HG02759 (cell line): ENCODE measurements at regions not wholly inside any gene's neighbourhood (a gene's known extent, or its start where the extent isn't known, plus 50 kb on each side); places are given as distances from the start of the nearest gene placed in this dataset.

Experiments
- ATAC-seq: cut with Tn5 transposase; IDR thresholded peaks from one replicate; pipeline ENCODE4 v1.9.1; 2021; ENCODE audit warnings: mild to moderate bottlenecking, moderate library complexity; ENCODE audit not compliant: unreplicated experiment

DNA sequence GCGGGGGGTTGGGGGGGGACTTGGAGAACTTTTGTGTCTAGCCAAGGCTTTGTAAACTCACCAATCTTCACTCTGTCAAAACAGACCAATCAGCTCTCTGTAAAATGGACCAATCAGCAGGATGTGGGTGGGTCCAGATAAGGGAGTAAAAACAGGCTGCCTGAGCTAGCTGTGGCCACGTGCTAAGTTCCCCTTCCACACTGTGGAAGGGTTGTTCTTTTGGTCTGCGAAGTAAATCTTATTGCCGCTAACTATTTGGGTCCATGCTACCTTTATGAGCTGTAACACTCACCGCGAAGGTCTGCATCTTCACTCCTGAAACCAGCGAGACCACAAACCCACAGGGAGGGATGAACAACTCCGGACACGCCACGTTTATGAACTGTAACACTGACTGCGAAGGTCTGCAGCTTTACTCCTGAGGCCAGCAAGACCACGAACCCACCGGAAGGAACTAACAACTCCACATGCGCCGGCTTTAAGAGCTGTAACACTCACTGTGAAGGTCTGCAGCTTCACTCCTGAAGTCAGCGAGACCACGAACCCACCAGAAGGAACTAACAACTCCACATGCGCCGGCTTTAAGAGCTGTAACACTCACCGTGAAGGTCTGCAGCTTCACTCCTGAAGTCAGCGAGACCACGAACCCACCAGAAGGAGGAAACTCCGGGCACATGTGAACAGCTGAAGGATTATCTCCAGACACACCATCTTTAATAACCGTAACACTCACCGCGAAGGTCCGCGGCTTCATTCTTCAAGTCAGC, 186.6 kb downstream of the ID4 start:
- ATAC-seq: peak; percentile 87

DNA sequence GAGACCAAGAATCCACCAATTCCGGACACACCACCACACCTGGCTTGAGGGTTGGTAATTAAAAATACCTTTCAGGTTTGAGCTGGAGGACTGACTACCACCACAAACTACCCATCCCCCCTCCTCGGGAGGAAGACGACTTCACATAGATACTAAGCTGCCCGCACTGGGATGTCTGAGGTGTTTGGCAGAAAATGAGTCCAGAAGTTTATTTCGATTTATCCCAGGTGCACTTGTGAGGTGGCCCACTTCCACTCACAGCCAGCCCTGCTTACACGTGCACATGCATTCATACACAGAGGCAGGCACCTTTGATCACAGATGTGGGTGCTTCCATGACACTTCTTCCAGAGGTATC, 187.1 kb downstream of the ID4 start:
- ATAC-seq: peak; percentile 16

- no peak for ATAC-seq
Measured at GRCh38 chr6:20024978-20025377, 187.3 kb downstream of the MBOAT1 start.

GRCh38 chr6:20025681-20026080, 186.6 kb downstream of the MBOAT1 start:
- ATAC-seq: no peak

DNA sequence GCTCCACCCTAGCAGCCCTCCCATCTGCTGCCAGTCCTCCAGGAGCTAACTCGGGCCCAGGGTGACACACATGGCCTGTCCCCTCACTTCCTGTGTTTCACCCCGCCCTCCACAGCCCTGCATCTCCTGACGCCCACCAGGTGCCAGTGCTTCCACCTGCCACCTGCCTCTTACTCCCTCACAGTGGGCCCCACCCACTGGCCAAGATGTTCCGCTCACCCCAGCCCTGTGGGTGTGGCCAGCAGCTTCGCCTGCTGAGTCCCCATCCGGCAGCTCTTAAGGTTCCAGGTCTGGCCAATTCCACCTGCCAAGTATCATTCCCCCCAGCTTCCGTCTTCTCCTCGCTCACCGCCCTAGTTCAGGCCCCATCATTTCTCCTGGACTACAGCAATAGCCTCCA, 184.1 kb downstream of the MBOAT1 start:
- no peak for ATAC-seq

DNA sequence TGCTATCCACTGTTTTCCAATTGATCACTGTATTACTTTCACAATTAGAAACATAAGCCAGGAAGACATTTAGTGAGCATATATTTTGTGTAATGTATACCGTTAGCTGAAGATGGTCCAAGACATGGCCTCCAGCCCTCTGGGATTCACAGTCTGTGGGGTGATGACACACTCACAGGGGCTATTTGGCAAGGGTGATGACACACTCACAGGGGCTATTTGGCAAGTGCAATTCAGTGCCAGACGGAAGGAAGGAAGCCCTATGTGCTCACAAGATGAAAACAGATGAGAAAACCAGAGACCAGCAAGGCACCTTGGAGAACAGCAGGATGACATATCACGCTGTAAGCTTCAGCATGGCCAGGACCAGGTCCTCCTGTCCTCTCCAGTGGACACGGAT, 183.7 kb downstream of the MBOAT1 start:
- ATAC-seq: no peak

GRCh38 chr6:20029979-20030378, 182.3 kb downstream of the MBOAT1 start:
- no peak for ATAC-seq

DNA sequence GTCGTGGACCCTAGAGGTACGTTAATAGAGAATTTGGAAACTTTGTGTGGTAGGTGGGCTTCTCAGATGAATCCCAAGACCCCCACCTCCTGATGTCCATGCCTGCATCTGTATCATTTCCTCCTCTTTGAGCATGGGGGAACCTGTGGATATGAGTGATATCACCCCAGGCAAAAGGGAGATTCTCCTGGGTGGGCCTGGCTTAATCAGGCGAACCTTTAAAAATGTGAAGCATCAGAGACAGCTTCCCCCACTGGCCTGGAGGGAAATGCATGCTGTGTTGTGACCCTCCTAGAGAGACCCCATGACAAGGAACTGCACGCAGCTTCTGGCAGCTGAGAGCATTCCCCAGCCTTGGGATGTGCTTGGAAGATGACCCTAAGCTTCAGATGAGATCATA, 180.9 kb downstream of the MBOAT1 start:
- no peak for ATAC-seq

- ATAC-seq: no peak
Measured at GRCh38 chr6:20033697-20034407, 178.4 kb downstream of the MBOAT1 start.

- no peak for ATAC-seq
Measured at GRCh38 chr6:20034408-20034769, 177.9 kb downstream of the MBOAT1 start.

DNA sequence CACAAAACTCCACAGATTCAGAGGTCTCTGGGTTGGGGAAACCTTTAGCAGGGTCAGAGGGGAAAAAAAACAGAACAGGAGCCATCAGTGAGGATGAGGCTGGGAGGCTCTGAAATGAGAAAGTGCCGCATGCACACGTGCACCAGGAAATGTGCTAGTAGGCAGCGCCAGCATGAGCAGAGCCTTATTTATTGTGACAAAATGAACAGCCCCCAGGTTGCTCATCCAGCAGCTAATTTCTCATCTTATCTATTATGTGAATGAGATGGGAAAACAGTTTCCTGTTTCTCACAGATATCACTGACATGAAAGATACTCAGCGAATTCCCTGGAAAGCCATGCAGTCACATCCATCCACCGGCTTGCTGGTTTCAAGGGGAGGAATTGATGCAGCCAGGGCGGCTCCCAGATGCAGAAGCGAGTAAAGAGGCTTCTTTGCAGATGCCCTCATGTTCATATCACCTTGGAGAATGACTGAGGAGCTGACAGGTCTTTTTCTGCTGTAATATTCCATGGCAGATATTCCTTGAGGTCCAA, 176.1 kb downstream of the MBOAT1 start:
- no peak for ATAC-seq

- no peak for ATAC-seq
Measured at GRCh38 chr6:20038410-20039204, 173.7 kb downstream of the MBOAT1 start.

GRCh38 chr6:20044883-20045282, 167.4 kb downstream of the MBOAT1 start:
- ATAC-seq: no peak
